ENCODE measurements at regions not wholly inside any gene's neighbourhood (a gene's known extent, or its start where the extent isn't known, plus 50 kb on each side); places are given as distances from the start of the nearest gene placed in this dataset.

DNA sequence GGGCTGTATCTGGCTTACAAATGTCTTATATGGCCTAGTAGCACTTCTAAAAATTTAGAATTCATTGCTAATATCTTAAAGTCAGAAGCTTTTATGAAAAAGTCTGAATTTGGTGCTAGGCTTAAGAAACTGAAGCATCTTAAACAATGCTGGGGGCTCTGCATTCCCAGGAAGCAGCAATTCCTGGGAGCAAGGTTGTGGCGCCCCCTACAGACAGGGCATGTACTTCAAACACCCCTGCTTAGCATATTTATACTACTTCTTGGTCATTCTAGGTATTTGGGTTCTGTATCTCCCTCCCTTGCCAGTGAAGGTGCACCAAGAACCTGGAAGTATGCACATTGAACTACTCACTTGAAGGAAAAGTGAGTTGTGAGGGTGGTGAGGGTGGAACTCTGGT lies 64.6 kb upstream of the GRIA1 start:
- Mint-ChIP-seq H3K9me3 (ENCODE audit: unreplicated experiment) (no peaks in the 10 kb centered on the region), H3K4me3 (ENCODE audit: unreplicated experiment) (no peak overlapping the region), H3K36me3 (ENCODE audit: low read depth, unreplicated experiment) (no peaks in the 10 kb centered on the region), H3K4me1 (ENCODE audit: unreplicated experiment) (no peaks in the 10 kb centered on the region), H3K27ac (ENCODE audit: unreplicated experiment) (no peak overlapping the region), H3K27me3 (ENCODE audit: unreplicated experiment) (no peaks in the 10 kb centered on the region)
- DNase-seq (ENCODE audit: low spot score), result peak; percentile 6
- TF ChIP-seq, protein P1, sequence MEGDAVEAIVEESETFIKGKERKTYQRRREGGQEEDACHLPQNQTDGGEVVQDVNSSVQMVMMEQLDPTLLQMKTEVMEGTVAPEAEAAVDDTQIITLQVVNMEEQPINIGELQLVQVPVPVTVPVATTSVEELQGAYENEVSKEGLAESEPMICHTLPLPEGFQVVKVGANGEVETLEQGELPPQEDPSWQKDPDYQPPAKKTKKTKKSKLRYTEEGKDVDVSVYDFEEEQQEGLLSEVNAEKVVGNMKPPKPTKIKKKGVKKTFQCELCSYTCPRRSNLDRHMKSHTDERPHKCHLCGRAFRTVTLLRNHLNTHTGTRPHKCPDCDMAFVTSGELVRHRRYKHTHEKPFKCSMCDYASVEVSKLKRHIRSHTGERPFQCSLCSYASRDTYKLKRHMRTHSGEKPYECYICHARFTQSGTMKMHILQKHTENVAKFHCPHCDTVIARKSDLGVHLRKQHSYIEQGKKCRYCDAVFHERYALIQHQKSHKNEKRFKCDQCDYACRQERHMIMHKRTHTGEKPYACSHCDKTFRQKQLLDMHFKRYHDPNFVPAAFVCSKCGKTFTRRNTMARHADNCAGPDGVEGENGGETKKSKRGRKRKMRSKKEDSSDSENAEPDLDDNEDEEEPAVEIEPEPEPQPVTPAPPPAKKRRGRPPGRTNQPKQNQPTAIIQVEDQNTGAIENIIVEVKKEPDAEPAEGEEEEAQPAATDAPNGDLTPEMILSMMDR (IDR thresholded peaks at IDR 0.05; ENCODE audit: unreplicated experiment), result peak; percentile 56

DNA sequence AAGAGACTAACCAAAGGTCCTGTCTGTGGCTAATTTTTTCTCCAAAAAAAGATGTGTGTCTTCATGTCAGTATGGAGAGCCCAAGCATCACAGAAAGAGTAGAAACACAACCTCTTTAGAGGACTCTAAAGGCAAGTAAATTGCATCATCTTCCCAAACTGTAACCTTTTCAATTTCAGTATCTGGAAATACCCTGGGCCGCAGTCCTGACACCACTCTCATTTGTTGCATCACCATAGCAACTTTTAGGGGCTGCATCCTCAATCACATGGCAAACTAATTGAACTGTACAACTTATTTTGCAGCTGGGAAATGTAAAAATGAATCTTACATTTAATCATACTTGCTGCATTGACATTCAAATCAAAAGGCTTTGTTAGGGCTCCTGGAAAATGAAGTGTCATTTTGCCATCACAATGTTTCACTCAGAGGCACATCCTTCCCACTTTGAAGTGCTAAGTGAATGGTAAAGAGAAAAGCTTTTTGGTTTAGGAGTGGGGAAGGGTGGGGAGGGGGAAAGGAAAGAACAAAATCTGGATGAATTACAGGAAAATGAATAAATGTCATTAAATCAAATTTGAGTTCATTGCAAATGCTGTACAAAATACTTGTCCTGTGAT lies 60.6 kb upstream of the GRIA1 start:
- TF ChIP-seq, protein P1 (IDR thresholded peaks at IDR 0.05; ENCODE audit: unreplicated experiment), result no peak
- Mint-ChIP-seq H3K27me3 (ENCODE audit: unreplicated experiment) (no peaks in the 10 kb centered on the region), H3K9me3 (ENCODE audit: unreplicated experiment) (no peaks in the 10 kb centered on the region), H3K36me3 (ENCODE audit: low read depth, unreplicated experiment) (no peaks in the 10 kb centered on the region), H3K4me3 (ENCODE audit: unreplicated experiment) (no peak overlapping the region), H3K27ac (ENCODE audit: unreplicated experiment) (no peak overlapping the region), H3K4me1 (ENCODE audit: unreplicated experiment) (no peaks in the 10 kb centered on the region)
- DNase-seq (ENCODE audit: low spot score), result no peak

DNA sequence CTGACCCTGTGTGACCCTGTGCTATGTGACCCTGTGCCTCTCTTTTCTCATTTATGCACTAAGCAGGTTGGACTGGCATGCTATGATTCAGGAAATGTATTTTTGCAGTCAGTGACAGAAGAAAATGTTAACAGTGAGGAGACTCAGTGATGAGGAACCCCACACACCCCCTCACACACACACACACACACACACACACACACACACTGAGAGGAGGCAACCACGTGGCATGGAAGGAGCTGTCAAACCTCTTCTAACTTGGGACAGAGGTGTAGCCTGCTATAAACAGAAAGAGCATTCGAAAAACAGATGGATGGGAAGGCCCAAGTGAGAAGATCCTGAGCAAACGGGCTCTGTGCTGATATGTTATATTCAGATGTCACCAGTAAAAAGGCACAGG lies 57.9 kb upstream of the GRIA1 start:
- no peaks in the 10 kb centered on the region for H3K36me3 Mint-ChIP-seq (ENCODE audit: low read depth, unreplicated experiment)
- no peak overlapping the region for H3K27ac Mint-ChIP-seq (ENCODE audit: unreplicated experiment)
- H3K9me3 Mint-ChIP-seq (ENCODE audit: unreplicated experiment), result no peaks in the 10 kb centered on the region
- DNase-seq (ENCODE audit: low spot score), result no peak
- TF ChIP-seq, protein P1 (IDR thresholded peaks at IDR 0.05; ENCODE audit: unreplicated experiment), result no peak
- H3K4me3 Mint-ChIP-seq (ENCODE audit: unreplicated experiment), result no peak overlapping the region
- no peaks in the 10 kb centered on the region for H3K27me3 Mint-ChIP-seq (ENCODE audit: unreplicated experiment)
- no peaks in the 10 kb centered on the region for H3K4me1 Mint-ChIP-seq (ENCODE audit: unreplicated experiment)

DNA sequence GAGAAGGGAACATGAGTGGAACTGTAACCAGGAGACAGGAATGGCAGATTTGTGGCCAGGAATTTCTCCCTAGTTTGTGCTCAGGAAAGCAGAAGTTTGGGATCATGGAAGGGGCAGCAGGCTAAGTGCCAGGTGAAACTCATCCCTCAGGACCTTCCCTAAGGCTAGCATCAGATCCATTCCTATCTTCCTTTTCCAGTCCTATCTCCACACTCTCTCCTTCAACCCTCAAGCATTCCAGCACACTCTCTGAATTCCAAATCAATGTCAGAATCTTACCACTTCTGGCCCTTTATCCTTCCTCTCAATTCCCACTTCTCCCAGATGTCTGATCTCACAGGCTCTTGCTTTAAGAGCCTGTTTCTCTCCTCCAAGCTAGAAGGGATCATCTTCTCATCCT lies 53.2 kb upstream of the GRIA1 start:
- Mint-ChIP-seq H3K27ac (ENCODE audit: unreplicated experiment) (no peak overlapping the region), H3K4me1 (ENCODE audit: unreplicated experiment) (no peaks in the 10 kb centered on the region), H3K27me3 (ENCODE audit: unreplicated experiment) (no peaks in the 10 kb centered on the region), H3K36me3 (ENCODE audit: low read depth, unreplicated experiment) (no peaks in the 10 kb centered on the region), H3K4me3 (ENCODE audit: unreplicated experiment) (no peak overlapping the region), H3K9me3 (ENCODE audit: unreplicated experiment) (no peaks in the 10 kb centered on the region)
- TF ChIP-seq, protein P1 (IDR thresholded peaks at IDR 0.05; ENCODE audit: unreplicated experiment), result no peak
- DNase-seq (ENCODE audit: low spot score), result no peak

DNA sequence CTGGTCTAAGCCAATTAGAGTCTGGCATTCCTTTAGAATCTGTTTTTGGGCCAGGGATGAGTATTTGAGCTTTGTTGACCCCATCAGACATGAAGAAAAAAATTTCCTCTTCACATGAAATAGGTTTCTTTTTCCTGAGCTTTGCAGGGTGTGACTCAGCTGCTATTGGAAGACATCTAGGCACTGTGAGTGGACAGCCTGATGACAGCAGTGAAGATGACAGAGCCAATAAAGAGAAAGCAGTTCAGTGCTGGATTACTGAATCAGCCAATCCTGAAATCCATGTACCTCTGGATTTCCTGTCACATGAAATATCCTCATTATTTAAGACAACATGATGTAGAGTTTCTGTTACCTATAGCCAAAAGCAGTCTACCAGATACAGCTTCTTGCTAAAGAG lies 51.3 kb upstream of the GRIA1 start:
- Mint-ChIP-seq H3K27ac (ENCODE audit: unreplicated experiment) (no peak overlapping the region), H3K4me3 (ENCODE audit: unreplicated experiment) (no peak overlapping the region), H3K36me3 (ENCODE audit: low read depth, unreplicated experiment) (no peaks in the 10 kb centered on the region), H3K9me3 (ENCODE audit: unreplicated experiment) (no peaks in the 10 kb centered on the region), H3K4me1 (ENCODE audit: unreplicated experiment) (no peaks in the 10 kb centered on the region), H3K27me3 (ENCODE audit: unreplicated experiment) (no peaks in the 10 kb centered on the region)
- DNase-seq (ENCODE audit: low spot score), result no peak
- TF ChIP-seq, protein P1 (IDR thresholded peaks at IDR 0.05; ENCODE audit: unreplicated experiment), result no peak
